ENCODE measurements at regions not wholly inside any gene's neighbourhood (a gene's known extent, or its start where the extent isn't known, plus 50 kb on each side); places are given as distances from the start of the nearest gene placed in this dataset.

DNA sequence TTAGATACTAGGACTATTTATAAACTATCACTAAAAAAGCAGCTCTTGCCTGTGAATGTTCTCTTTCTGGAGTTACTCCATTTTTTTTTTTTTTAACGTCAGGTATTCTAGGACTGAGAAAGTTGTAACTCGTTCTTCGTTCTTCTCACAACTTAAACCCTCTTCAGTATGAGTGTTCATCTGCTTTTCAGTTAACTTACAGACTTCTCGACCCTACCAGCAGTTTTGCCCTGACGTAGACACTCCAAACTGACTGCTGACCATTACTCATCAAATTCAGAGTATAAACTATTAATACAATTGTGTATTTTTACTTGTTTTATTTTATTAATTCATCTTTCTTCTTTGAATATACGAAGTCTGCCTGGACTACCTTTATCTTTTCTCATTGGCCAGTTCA lies 353.1 kb downstream of the GPR37 start:
- Histone ChIP-seq H3K9me3 (no peaks in the 10 kb centered on the region), H3K4me3 (no peak overlapping the region), H3K27ac (no peak overlapping the region), H3K36me3 (no peaks in the 10 kb centered on the region), H3K27me3 (no peaks in the 10 kb centered on the region), H3K4me1 (no peaks in the 10 kb centered on the region)
- TF ChIP-seq, protein P1, sequence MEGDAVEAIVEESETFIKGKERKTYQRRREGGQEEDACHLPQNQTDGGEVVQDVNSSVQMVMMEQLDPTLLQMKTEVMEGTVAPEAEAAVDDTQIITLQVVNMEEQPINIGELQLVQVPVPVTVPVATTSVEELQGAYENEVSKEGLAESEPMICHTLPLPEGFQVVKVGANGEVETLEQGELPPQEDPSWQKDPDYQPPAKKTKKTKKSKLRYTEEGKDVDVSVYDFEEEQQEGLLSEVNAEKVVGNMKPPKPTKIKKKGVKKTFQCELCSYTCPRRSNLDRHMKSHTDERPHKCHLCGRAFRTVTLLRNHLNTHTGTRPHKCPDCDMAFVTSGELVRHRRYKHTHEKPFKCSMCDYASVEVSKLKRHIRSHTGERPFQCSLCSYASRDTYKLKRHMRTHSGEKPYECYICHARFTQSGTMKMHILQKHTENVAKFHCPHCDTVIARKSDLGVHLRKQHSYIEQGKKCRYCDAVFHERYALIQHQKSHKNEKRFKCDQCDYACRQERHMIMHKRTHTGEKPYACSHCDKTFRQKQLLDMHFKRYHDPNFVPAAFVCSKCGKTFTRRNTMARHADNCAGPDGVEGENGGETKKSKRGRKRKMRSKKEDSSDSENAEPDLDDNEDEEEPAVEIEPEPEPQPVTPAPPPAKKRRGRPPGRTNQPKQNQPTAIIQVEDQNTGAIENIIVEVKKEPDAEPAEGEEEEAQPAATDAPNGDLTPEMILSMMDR (IDR thresholded peaks at IDR 0.05): no peak
- intact Hi-C loops (cut with DNase I): no loop called here
- no peak for DNase-seq (ENCODE audit: low spot score in 2 of 2)

DNA sequence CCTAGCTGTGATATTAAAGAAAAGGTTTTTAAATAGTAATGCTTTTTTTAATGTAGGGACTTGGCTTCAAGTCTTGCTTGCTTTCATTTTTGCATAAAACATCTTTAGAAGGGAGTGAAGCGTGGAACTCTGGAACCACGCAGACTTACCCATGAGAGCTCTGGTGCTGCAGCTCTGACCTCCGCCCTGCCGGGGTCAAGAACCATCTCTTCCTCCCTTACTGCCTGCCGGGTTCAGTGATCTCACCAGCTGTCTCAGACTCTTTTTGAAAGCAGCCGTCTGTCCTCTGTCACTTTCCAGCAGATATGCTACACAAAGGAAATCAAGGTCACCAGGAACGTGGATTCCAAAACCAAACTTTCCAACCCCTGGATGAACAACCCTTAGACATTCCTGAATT lies 353.8 kb downstream of the GPR37 start:
- Histone ChIP-seq H3K4me3 (no peak overlapping the region), H3K9me3 (no peaks in the 10 kb centered on the region)

DNA sequence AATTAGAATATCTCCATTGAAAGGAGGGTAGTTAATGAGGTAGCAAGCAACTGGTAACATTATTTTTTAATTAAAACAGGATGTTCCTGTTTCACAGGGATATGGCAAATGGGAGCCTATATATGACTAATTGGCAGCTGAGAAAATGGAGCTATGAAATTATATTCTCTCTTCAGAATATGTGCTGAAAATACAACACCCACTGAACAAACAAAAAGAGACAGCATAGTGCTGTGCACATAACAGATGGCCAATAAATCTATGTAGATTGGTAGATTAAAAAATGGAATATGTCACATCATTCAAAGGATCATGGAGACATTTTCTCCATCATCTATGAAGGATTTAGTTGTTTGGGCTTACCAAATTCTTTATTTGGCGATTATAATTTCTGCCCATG lies 362.0 kb downstream of the GPR37 start:
- H3K9me3 ChIP-seq: no peaks in the 10 kb centered on the region
- intact Hi-C loops (cut with DNase I): no loop called here
- no peak for DNase-seq (ENCODE audit: low spot score in 2 of 2)
- no peaks in the 10 kb centered on the region for H3K27me3 ChIP-seq
- H3K27ac ChIP-seq: no peak overlapping the region
- no peaks in the 10 kb centered on the region for H3K36me3 ChIP-seq
- H3K4me1 ChIP-seq: no peaks in the 10 kb centered on the region
- TF ChIP-seq, protein P1 (IDR thresholded peaks at IDR 0.05): no peak
- H3K4me3 ChIP-seq: no peak overlapping the region

More for the DNA sequence above, 353.8 kb downstream of the GPR37 start:
- TF ChIP-seq, protein P1 (IDR thresholded peaks at IDR 0.05): no peak
- Histone ChIP-seq H3K36me3 (no peaks in the 10 kb centered on the region), H3K4me1 (no peaks in the 10 kb centered on the region), H3K27me3 (no peaks in the 10 kb centered on the region), H3K27ac (no peak overlapping the region)
- intact Hi-C loops (cut with DNase I): no loop called here
- no peak for DNase-seq (ENCODE audit: low spot score in 2 of 2)

DNA sequence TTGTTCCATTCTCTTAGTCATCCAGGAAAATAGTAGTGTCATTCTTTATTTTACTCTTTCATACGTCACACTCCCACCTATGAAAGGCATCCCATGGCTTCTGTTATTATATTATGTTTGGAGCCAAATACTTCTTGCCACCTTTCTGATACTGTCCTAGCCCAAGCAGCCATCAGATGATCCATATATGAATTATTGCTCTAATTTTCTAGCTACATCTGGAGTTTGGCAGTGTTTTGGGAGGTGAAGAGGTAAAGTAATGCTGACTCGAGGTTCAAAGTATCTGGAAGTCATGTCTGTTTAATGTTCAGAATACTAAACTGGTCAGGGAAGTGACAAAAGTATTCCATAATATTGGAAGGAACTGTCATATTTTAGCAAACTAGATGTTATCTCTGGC lies 362.5 kb downstream of the GPR37 start:
- Histone ChIP-seq H3K4me3 (no peak overlapping the region), H3K4me1 (no peaks in the 10 kb centered on the region), H3K27ac (no peak overlapping the region), H3K9me3 (no peaks in the 10 kb centered on the region), H3K27me3 (no peaks in the 10 kb centered on the region), H3K36me3 (no peaks in the 10 kb centered on the region)
- no peak for DNase-seq (ENCODE audit: low spot score in 2 of 2)
- TF ChIP-seq, protein P1 (IDR thresholded peaks at IDR 0.05): no peak
- intact Hi-C loops (cut with DNase I): no loop called here

DNA sequence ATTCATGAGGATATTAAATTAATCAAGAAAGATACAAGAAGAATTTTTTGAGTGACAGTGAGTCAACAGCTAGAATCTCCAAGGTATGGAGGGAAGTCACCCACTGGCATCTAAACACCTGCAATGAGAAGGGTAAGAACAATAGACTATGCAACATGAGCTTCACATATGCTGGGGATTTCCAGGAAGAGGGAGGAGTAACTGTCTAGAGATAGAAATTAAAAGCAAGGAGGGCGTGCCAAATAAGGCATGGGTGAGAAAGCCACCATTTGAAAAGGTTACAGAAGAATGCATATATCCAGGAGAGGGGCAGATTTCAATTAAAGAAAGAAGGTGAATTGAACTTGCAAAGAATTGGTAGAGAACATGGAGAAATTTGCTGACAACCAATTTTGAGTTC lies 365.7 kb downstream of the GPR37 start:
- no peak overlapping the region for H3K27ac ChIP-seq
- no peak for DNase-seq (ENCODE audit: low spot score in 2 of 2)
- intact Hi-C loops (cut with DNase I): no loop called here
- TF ChIP-seq, protein P1 (IDR thresholded peaks at IDR 0.05): no peak
- no peak overlapping the region for H3K4me3 ChIP-seq
- H3K4me1 ChIP-seq: no peaks in the 10 kb centered on the region
- no peaks in the 10 kb centered on the region for H3K9me3 ChIP-seq
- no peaks in the 10 kb centered on the region for H3K36me3 ChIP-seq
- H3K27me3 ChIP-seq: no peaks in the 10 kb centered on the region

DNA sequence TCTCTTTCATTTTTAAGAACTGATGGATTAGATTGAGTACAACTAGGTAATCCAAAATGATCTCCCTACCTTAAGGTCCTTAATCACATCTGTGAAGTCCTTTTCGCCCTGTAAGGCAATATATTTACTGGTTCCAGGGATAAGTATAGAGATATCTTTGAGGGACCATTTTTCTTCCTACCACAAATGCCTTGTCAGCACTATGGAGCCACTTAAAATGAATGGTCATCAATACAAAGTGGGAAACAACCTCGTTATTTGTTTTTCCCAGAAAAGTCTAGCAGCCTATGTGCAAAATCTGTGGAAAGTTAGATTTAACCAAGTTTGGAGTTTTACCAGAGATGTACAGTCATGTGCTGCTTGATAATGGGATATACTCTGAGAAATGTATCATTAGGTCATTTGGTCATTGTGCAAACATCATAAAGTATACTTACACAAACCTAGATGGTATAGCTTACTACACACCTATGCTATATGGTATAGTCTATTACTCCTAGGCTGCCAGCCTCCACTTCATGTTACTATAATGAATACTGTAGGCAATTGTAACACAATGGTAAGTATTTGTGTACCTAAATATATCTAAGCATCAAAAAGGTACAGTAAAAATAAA lies 366.2 kb upstream of the TMEM229A start:
- TF ChIP-seq, protein P1 (IDR thresholded peaks at IDR 0.05): no peak
- intact Hi-C loops (cut with DNase I): no loop called here
- no peaks in the 10 kb centered on the region for H3K36me3 ChIP-seq
- no peak overlapping the region for H3K27ac ChIP-seq
- H3K27me3 ChIP-seq: no peaks in the 10 kb centered on the region
- H3K4me1 ChIP-seq: no peaks in the 10 kb centered on the region
- no peak overlapping the region for H3K4me3 ChIP-seq
- no peak for DNase-seq (ENCODE audit: low spot score in 2 of 2)
- H3K9me3 ChIP-seq: no peaks in the 10 kb centered on the region
